Right lung (tissue), 2 donors: ENCODE measurements at regions not wholly inside any gene's neighbourhood (a gene's known extent, or its start where the extent isn't known, plus 50 kb on each side); places are given as distances from the start of the nearest gene placed in this dataset.
"Not testable (repeated sequence)": the region's sequence is repeated elsewhere in the genome, so short reads cannot be mapped to it uniquely, and the experiment has no call there.

Experiments
- DNase-seq, 2 donors: peaks; one replicate each; pipeline ENCODE4 v3.0.0-alpha.2; 2013

DNA sequence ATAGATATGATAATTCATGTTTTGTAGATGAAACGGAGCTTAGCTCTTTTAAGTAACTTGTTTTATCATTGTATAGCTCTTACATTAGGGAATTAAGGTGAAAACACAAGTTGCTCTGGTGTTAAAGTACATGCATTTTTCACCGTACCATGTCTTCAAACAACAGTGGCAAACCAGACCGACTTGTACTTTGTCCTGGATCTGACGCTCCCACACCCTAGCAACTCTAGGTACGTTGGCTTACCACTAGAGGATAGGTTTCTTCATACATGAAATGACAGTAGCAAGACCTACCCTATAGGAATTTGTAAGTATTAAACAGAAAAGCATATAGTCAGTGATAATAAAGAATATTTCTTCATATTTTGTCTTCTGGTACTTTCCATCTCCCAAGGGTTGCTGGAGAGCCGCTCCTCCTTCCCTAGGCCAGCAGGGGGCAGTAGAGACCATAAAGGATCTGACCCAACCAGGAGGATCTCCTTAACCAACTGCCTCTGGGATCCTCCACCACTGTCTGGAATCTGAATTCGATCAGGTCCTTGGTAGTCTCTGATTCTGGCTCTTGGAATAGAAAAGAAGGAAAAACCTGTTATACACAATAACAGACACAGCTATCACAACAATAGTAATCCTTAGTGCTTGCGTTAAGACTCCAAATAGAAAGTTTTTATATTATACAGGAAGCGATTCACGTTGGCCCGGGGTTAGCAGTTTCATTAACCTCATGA lies 136.7 kb downstream of the CAVIN4 start:
- peak; percentile 10 to 43 for DNase-seq

DNA sequence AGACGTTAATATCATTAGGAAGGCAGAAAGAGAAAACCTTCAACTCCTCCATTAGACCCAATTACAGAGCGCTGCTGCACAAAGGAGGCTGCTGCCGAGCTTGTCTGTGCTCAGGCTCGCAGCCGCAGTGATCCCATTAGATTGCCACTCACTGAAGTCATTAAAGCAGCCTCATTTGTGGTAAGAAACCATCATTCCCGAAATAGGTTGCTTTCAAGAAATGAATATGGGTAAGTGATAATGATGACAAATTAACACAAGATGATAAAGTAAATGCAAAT lies 137.2 kb downstream of the CAVIN4 start:
- DNase-seq, result no peak

GRCh38 chr9:100718717-100719116 lies 140.8 kb downstream of the CAVIN4 start:
- DNase-seq, result no peak

- DNase-seq, result peak in 1 of 2 donors; percentile 32
Observed at GRCh38 chr9:100720922-100721321, 143.0 kb downstream of the CAVIN4 start.

DNA sequence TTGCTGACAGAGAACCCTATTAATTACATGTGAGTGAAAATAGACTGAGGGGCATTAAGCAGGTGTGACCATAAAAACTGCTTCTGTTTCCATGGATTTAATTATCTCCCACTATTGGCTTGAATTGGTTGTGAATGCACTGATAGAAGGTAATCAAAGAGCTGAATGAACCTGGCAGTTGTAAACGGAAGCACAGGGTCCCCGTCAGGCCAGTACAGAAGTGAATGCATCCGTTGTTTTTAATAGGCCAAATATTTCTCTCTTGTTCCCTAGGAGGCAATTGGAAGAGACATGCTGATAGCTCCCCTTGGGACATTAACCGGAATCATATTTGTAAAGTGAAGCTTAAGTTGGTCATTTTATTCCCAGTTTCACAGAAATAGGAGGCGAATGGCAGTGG lies 147.0 kb downstream of the CAVIN4 start:
- no peak for DNase-seq

DNA sequence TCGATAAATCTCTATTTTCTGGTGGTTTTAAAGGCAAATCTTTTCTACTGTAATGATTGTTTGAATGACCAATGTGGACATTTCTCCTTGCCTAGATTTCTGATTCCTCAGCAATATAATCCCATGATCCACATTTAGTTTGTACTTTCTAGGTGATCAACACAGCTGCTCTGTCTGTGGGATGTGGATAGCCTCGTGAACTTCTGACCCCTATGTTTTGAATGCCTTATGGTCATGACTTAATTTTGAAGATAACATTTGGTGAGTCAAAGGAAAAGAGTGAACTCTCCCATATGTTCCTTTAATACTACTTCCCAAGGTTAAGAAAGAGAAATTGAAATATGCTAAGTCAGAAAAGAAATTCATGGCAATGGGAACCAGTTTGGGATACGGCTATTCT lies 147.5 kb downstream of the CAVIN4 start:
- no peak for DNase-seq

DNA sequence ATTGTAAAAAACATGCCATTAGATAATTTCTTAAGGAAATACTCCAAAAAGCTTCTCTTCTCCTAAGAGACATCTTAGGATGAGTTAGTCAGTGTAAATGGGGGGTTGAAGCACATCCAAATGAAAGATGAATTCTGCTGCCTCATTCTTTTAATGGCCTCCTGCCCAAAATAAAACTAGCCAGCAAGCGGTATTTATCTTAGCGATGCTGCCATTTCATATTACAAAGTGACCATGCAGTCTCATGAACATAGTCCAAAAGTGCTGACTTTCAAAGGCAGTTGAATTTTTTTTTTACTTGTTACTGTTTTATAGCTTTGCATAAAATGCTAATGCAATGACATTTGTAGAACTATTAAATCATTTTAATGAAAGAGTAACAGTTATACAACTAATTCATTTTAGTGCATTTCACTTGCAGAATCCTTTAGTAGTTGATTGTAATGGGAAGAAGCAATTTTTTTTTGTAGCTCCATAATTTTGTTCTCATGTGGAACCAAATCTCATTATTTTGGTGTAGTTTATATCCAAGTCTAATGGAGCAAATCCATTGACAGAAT lies 151.5 kb downstream of the CAVIN4 start:
- no peak for DNase-seq

DNA sequence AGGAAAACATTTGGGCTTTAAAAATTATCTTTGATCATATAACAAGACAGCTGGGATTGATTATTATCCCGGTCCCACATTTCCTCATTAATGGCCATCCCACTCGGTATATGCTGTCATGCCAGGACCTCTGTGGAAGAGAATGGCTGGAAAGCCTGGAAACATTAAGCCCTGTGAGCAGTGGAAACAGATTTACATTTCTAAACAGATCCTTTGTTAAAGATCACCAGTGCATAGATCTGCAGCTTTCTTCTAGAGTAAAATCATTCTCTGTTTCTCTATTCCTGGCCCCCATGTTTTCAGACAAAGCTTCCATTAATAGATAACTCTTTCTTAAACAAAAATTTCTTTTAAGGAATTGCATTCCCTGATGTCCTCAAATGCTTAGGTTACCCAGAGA lies 152.2 kb downstream of the CAVIN4 start:
- DNase-seq, result no peak

GRCh38 chr9:100731038-100731556 lies 153.2 kb downstream of the CAVIN4 start:
- no peak for DNase-seq

DNA sequence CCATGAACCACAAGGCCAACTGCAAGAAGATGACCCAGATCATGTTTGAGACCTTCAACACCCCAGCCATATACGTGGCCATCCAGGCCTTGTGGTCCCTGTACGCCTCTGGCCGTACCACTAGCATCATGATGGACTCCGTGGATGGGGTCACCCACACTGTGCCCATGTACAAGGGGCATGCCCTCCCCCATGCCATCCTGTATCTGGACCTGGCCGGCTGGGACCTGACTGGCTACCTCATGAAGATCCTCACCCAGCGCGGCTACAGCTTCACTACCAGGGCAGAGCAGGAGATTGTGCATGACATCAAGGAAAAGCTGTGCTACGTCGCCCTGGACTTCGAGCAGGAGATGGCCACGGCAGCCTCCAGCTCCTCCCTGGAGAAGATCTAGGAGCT lies 153.7 kb downstream of the CAVIN4 start:
- no peak for DNase-seq

GRCh38 chr9:100739208-100739607 lies 161.3 kb downstream of the CAVIN4 start:
- no peak for DNase-seq

GRCh38 chr9:100739666-100740065 lies 161.8 kb downstream of the CAVIN4 start:
- DNase-seq, result no peak

- not testable (repeated sequence) for DNase-seq
Observed at GRCh38 chr9:100748930-100749329, 171.1 kb downstream of the CAVIN4 start.

DNA sequence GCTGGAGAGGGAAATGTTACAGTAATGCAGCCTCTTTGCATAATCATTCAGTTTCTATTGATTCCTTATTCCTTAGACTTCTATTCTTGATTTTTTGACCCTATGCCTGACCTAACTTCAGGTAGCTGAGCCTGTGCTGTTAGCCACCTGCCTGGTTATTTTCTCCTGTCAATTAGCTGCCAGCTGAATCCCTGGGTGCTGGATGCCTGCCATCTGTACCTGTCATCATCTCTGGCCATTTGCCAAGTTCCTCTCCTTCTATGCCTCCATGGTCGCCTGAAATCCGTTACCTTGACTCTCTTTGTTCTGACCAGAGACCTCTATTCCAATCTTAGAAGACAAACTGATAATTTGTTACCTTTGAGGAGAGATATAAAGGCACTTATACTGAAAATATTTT lies 178.3 kb downstream of the CAVIN4 start:
- no peak for DNase-seq

GRCh38 chr9:100759215-100759614 lies 181.3 kb downstream of the CAVIN4 start:
- DNase-seq, result no peak

- no peak for DNase-seq
Observed at GRCh38 chr9:100761276-100761802, 183.5 kb downstream of the CAVIN4 start.

- no peak for DNase-seq
Observed at GRCh38 chr9:100774326-100774725, 196.4 kb downstream of the CAVIN4 start.

DNA sequence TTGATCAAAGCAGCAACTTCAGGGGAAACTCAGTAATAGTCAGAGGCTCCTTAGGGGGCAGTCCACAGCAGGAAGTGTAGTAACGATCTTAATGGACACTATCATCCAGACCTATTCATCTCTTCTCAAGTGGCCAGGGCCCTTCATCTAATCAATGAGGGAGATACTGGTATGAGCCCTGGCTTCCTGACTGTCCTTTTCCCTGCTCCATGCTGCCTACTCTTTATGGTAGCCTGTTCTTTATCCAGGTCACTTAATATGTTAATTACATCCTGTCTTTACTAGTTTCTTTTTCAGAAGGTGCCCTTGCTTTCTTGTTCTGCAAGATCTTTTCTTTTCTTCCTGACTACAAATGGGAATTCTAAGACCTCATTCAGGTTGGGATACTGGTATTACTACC lies 197.1 kb downstream of the CAVIN4 start:
- no peak for DNase-seq

- DNase-seq, result no peak
Observed at GRCh38 chr9:100775912-100776311, 198.0 kb downstream of the CAVIN4 start.

DNA sequence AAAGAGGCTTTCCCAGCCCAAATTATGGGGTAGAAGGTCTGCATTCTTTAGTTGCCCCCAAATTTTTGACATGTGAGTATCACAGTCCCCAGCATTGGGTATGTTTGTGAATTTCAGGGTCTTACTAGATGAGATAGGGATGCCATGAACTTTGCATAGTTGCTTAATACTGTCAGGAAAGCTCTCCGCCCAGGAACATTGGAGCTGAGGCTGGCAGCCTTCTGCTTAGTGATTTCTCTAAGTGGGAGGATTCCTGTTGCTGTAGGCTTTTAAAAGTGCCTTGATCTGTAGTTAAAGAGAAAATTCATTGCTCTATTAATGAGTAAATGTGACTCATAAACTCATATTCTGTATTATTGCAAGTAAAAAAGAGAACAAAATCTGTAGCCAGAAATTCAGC lies 206.9 kb downstream of the CAVIN4 start:
- no peak for DNase-seq

DNA sequence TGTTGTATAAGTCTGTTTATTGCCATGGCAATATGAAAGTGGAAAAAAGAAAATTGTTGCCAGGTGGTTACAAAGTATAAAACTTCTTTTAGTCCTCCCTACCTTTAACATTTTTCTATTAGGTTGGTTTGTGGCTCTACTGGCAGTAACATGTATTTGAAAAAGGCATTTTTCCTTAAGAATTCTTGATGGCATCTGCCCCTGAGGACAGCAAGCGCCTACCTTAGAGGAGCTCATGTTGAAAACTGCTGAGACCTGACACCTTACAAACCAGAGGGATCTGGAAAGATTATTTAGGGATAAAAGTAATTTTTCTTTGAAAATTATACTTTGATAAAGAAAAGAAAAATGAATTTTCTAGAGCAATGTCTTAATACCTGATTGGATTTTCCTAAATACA lies 208.1 kb downstream of the CAVIN4 start:
- no peak for DNase-seq

DNA sequence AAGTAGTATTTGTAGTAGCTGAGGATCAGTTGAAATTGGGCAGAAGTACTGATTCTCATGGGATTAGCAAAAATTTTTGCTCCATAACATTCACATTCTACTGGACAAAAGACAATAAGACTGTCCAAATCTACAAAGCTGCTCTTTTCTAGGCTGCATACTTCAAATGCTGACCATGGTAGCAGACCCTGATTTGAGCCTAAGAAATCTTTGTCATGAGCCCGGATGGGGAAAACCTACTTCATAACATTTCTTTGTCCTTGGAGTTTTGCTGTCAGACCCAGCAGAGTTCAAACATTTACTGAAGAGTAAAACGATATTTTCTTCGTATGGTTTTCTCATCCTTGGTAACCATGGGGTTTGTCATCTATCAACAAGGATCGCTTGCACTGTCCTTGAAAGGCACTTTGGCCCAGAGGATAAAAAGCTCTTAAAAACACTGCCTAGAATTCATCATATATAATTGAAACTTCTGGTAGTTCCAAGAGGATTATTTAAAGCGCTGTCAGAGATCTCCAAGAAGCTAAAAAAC lies 216.9 kb downstream of the CAVIN4 start:
- DNase-seq, result no peak

DNA sequence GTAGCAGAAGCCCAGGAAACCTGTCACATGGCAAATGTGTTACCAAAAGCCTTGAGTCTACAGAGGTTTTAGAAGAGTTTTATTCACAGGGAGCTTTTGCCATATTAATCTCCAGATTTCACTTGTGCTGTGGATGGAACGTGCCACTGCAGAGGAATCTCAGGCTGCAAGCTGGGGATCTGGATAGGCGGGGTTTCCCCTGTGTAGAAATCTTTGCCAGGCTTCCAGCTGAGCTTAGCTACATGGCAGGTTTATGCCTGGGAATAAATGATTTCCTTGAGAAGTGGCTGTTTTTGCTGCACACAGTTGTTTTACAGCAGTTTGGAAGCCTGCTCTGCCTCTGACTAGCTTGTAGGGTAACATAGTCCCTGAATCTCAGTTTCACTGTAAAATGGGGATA lies 224.6 kb upstream of the PLPPR1 start:
- no peak for DNase-seq

GRCh38 chr9:100811643-100812042 lies 216.9 kb upstream of the PLPPR1 start:
- DNase-seq, result no peak
